Activated naive CD8-positive, alpha-beta T cell treated with anti-CD3 and anti-CD28 coated beads for 36 hours (primary cell): ENCODE measurements at regions not wholly inside any gene's neighbourhood (a gene's known extent, or its start where the extent isn't known, plus 50 kb on each side); places are given as distances from the start of the nearest gene placed in this dataset.

ENCODE experiments used
- DNase-seq: peaks from one replicate; pipeline ENCODE4 v3.0.0; 2021
- H3K27ac Mint-ChIP-seq: one replicate; pipeline ENCODE4 v1.8.0; 2022; ENCODE audit warnings: mild to moderate bottlenecking, moderate library complexity, mixed read lengths
- H3K27me3 Mint-ChIP-seq: one replicate; pipeline ENCODE4 v1.8.0; 2022; ENCODE audit warnings: mild to moderate bottlenecking, mixed read lengths
- H3K36me3 Mint-ChIP-seq: one replicate; pipeline ENCODE4 v1.8.0; 2021; ENCODE audit warnings: mild to moderate bottlenecking, mixed read lengths
- H3K4me1 Mint-ChIP-seq: one replicate; pipeline ENCODE4 v1.8.0; 2021; ENCODE audit warnings: mixed read lengths
- H3K4me3 Mint-ChIP-seq: one replicate; pipeline ENCODE4 v1.8.0; 2022; ENCODE audit warnings: mild to moderate bottlenecking, moderate library complexity, mixed read lengths
- H3K9me3 Mint-ChIP-seq: one replicate; pipeline ENCODE4 v1.8.0; 2022; ENCODE audit warnings: mixed read lengths

DNA sequence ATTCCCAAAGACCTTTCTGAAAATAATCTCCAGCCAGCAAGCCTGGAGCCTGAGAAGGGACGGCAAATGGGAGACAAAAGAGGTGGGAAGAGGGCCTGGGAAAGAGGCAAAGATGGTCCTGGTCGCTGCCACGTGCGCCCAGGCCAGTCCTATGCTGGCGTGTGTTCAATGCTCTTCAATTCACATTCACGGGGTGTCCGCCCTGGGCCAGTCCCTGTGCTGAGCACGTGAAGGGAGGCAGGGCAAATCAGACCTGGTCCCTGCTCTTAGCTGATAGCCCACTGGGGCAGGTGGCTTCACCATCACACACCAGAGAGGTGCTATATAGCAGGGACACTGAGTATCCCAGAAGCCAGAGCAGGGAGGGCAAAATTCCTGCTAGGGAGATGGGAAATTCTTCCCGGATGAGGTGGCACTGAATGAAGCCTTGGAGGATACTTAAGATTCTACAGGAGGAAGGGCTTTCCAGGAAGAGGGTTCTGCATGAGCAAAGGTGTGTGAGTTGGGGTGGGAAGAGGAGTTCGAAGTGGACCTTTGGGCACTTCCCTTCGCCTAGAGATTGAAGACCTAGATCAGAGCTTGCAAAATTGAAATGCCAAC lies 148.2 kb downstream of the CHST1 start:
- Mint-ChIP-seq H3K27ac (no peak overlapping the region), H3K4me3 (no peak overlapping the region), H3K9me3 (no peaks in the 10 kb centered on the region), H3K4me1 (no peaks in the 10 kb centered on the region), H3K27me3 (no peaks in the 10 kb centered on the region), H3K36me3 (no peaks in the 10 kb centered on the region)
- DNase-seq, result no peak

DNA sequence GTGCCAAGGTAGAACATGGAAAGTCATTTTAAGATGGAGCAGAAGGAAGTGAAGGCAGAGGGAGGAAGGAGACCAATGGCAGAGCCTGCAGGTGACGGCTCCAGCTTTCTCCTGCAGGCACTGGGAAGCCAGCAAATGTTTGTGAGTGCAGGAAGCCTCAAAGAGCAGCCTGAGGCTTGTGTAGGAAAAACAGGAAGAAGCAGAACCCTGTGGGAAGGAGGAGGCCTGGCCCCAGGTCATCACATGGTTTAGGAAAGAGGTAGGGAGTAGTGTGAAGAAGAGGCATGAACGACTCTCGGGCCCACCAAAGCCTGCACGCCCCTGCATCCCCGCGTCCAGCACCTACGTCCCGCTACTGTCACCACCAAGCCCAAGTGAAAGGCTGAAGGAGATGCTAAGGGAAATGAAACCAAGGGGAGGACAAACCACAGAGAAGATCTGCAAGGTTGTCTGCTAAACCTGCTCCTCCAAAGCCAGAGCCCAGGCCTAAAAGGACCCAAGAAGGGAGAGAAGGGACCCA lies 151.5 kb downstream of the CHST1 start:
- Mint-ChIP-seq H3K27me3 (no peaks in the 10 kb centered on the region), H3K36me3 (no peaks in the 10 kb centered on the region), H3K4me1 (no peaks in the 10 kb centered on the region), H3K27ac (no peak overlapping the region), H3K4me3 (no peak overlapping the region), H3K9me3 (no peaks in the 10 kb centered on the region)
- no peak for DNase-seq

DNA sequence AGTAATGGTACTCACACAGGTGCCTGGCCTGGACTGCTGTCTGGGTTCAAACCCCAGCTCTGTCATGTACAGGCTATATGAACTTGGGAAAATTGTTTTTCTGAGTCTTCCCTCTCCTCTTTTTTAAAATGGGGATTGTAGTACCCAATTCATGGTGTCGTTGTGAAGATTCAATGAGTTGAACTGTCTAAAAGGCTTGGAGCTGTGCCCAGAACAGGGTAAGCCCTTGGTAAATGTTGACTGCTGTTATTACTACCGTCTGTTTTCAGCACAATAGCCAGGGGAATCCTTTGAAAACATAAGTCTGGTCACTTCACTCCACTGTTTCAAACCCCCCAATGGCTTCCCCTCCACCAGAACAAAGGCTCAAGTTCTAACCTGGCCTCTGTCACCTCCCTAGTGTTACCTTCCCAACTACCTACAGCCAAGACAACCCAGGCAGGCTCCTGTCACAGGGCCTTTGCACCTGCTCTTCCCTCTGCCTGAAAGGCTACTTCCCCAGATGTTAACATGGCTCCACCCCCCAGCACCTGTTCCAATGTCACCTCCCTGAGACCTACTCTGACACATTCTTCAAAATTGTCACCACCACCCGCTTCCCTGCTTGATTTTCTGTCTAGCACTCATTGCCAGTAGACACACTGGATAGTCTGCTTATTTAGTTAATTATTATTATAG lies 152.8 kb downstream of the CHST1 start:
- H3K27me3 Mint-ChIP-seq, result peaks cover 3% of the 10 kb centered on the region
- H3K9me3 Mint-ChIP-seq, result no peaks in the 10 kb centered on the region
- H3K27ac Mint-ChIP-seq, result no peak overlapping the region
- no peak for DNase-seq
- no peaks in the 10 kb centered on the region for H3K36me3 Mint-ChIP-seq
- no peak overlapping the region for H3K4me3 Mint-ChIP-seq
- no peaks in the 10 kb centered on the region for H3K4me1 Mint-ChIP-seq

DNA sequence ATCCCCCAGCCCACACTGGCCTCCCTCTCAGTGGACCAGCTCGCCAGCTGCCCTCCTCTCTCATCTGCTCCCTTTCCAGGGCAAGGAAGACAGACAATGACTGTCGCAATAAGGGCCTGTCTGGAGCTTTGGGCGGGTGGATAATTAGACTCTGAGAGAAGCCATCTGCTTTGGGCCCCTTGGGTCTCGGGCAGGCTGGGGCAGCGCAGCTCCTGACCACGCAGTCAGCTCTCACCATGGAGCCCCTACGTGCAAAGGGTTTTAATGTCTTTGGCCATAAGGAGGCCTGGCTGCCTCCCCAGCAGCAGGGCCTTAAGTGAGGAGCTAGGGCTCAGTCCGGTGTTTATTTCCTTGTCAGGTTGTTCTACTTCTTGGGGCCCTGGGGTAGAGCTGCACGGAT lies 153.9 kb downstream of the CHST1 start:
- H3K36me3 Mint-ChIP-seq, result no peaks in the 10 kb centered on the region
- DNase-seq, result no peak
- H3K4me1 Mint-ChIP-seq, result no peaks in the 10 kb centered on the region
- H3K27ac Mint-ChIP-seq, result no peak overlapping the region
- H3K4me3 Mint-ChIP-seq, result no peak overlapping the region
- peaks cover 6% of the 10 kb centered on the region for H3K27me3 Mint-ChIP-seq
- H3K9me3 Mint-ChIP-seq, result no peaks in the 10 kb centered on the region

DNA sequence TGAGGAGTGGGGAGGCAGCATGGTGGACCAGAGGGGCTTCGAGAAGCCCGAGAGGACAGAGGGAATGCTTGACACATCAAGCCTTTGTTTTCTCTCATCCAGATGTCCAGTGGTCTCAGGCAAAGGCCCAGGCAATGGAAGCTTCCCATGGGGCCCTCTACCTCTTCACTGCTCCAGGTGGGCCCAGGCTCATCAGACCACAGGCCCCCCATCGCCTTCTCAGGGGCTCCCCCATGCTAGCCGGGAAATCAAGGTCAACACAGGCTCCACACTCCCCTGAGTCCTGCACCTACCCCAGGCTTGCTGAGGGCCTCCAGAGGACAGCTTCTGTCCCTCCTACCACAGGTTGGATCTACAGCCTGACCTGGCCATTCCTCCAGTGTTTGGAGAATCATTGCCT lies 157.5 kb downstream of the CHST1 start:
- Mint-ChIP-seq H3K9me3 (peaks cover 1% of the 10 kb centered on the region), H3K4me3 (no peak overlapping the region), H3K27me3 (peaks cover 9% of the 10 kb centered on the region), H3K4me1 (no peaks in the 10 kb centered on the region), H3K27ac (no peak overlapping the region), H3K36me3 (no peaks in the 10 kb centered on the region)
- no peak for DNase-seq

DNA sequence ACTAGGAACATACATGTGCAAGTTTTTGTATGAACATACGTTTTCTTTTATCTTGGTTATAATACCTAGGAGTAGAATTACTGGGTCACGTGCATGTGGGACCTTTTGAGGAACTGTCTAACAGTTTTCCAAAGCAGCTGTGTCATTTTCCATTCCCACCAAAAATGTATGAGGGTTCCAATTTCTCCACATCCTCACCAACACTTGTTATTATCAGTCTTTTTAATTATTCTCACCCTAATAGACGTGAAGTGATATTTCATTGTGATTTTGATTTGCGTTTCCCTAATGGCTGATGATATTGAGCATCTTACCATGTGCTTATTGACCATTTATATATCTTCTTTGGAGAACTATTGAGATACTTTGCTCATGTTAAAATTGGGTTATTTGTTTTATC lies 162.1 kb downstream of the CHST1 start:
- Mint-ChIP-seq H3K27me3 (peaks cover 21% of the 10 kb centered on the region), H3K9me3 (peaks cover 1% of the 10 kb centered on the region), H3K36me3 (no peaks in the 10 kb centered on the region), H3K4me1 (no peaks in the 10 kb centered on the region), H3K27ac (no peak overlapping the region), H3K4me3 (no peak overlapping the region)
- no peak for DNase-seq

DNA sequence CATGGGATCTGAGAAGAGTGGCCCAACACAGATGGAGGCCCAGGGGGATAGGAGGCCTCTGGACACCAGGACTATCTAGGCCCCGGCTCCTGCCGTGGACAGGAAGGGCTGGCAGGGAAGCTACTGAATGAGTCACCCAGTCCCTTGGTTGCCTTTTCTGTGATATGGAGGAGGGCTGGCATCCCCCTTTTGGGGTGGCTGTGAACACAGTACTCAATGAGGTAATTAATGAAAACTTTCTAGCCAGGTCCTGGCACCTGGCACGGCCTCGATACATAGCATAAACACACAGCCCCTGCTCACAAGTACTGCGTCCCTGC lies 163.2 kb downstream of the CHST1 start:
- Mint-ChIP-seq H3K4me3 (no peak overlapping the region), H3K9me3 (peaks cover 6% of the 10 kb centered on the region), H3K36me3 (no peaks in the 10 kb centered on the region), H3K27ac (no peak overlapping the region), H3K27me3 (peaks cover 21% of the 10 kb centered on the region), H3K4me1 (no peaks in the 10 kb centered on the region)
- no peak for DNase-seq

DNA sequence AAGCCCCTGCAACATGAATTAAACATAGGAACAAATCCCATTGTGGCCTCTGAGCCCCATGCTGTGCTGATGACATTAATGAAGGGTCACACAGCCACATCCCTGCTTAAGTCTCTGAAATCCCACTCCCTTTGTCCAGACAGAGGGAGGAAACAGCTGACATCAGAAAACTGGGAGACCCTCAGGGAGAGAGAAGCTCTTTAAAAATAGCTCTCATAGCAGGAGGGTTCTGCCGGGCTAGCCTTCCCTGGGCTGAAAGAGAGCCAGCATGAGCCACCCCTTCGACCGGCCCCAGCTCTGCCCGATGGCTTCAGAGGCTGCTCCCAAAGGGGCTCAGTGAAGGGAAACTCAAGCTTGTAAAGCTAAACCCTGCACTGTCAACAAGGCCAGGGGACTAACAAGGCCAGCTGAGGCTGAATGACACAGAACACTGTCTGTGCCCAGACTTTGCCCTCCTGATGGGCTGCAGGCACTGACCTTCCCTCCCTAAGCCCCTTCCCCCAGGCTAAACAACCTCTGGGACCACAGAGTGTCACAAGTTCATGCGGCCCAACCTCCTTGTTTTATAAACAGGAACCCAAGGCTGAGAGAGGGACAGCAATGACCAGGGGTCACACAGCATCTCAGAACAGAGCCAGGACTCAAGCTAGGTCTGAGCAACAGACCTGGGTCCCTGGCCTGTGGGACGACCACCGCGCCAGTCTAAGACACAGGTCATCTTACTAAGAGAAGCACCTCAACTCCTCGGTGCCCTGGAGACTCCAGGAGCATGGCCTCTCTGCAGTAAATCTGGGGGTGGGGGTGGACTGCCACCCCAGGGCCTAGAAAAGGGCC lies 163.8 kb downstream of the CHST1 start:
- H3K27ac Mint-ChIP-seq, result no peak overlapping the region
- H3K4me3 Mint-ChIP-seq, result no peak overlapping the region
- no peaks in the 10 kb centered on the region for H3K36me3 Mint-ChIP-seq
- H3K27me3 Mint-ChIP-seq, result peaks cover 21% of the 10 kb centered on the region
- no peak for DNase-seq
- H3K9me3 Mint-ChIP-seq, result peaks cover 6% of the 10 kb centered on the region
- H3K4me1 Mint-ChIP-seq, result no peaks in the 10 kb centered on the region

DNA sequence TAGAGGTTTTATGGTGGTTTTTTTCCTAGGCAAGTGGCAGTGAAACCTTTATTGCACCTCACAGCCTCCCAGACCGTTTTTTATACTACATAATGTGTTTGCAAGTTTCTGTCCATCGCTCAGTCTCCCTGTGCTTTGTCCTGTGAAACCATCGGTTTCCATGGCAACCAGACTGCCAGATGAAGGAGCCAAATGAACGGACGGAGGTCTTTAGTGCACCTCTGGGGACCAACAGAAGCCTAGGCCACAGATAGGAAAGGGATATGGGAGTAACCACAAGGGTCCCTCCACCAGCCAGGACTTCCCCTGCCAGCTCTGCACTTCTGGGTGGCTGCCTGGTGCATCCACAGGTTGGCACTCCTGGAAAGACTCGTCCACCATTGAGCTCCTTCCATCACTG lies 165.0 kb downstream of the CHST1 start:
- Mint-ChIP-seq H3K4me1 (no peaks in the 10 kb centered on the region), H3K27ac (no peak overlapping the region), H3K27me3 (peaks cover 21% of the 10 kb centered on the region), H3K36me3 (no peaks in the 10 kb centered on the region), H3K9me3 (peaks cover 6% of the 10 kb centered on the region), H3K4me3 (no peak overlapping the region)
- no peak for DNase-seq

DNA sequence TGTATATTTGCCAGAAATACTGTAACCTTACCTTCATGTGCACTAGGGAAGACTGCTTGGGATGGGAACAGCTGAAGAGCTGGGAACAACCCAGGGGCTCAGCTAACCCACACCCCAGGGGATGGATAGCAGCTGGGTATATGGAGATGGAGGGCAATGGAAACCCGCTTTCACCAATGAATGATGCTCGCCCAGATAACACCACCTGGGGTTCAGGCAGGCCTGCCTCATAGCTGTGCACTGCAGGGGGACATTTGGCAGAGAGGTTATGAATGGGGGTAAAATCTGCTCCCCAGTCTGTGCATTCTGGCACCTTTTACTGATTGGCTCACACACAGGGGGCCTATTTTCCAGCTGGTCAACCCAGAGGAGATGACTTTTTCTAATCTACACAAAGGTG lies 170.7 kb downstream of the CHST1 start:
- DNase-seq, result no peak
- peaks cover 25% of the 10 kb centered on the region for H3K27me3 Mint-ChIP-seq
- H3K36me3 Mint-ChIP-seq, result no peaks in the 10 kb centered on the region
- H3K4me3 Mint-ChIP-seq, result no peak overlapping the region
- no peak overlapping the region for H3K27ac Mint-ChIP-seq
- peaks cover 5% of the 10 kb centered on the region for H3K9me3 Mint-ChIP-seq
- no peaks in the 10 kb centered on the region for H3K4me1 Mint-ChIP-seq

DNA sequence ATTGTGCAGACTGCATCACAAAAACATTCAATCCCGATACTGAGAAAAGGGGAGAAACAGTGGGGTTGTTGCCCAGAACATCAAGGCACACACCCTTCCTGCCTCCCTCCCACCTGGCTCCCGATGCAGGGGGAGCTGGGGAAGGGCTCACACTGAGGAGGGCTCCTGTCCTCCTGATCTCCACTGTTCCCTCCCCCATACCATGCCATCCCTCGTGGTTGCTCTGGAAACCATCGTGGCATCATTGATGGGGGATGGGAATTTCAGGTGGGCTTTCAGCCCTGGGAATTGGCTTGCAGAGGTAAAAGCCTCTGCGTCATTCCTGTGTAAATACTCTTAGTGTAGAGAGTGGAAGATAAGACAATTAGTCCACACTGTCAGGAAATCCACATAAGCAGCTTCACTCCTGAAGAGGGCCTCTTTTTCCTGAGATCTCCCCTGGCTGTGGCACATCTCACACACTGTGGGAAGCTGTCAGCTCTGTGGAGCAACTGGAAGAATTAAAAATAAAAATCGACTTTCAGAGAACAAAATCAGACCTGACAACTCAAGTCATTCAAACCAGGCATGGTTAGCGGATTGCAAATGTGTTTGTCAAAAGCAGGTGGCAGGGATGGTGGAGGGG lies 176.0 kb downstream of the CHST1 start:
- H3K36me3 Mint-ChIP-seq, result no peaks in the 10 kb centered on the region
- no peak for DNase-seq
- H3K27ac Mint-ChIP-seq, result no peak overlapping the region
- H3K4me1 Mint-ChIP-seq, result no peaks in the 10 kb centered on the region
- H3K4me3 Mint-ChIP-seq, result no peak overlapping the region
- peaks cover 10% of the 10 kb centered on the region for H3K27me3 Mint-ChIP-seq
- H3K9me3 Mint-ChIP-seq, result no peaks in the 10 kb centered on the region

DNA sequence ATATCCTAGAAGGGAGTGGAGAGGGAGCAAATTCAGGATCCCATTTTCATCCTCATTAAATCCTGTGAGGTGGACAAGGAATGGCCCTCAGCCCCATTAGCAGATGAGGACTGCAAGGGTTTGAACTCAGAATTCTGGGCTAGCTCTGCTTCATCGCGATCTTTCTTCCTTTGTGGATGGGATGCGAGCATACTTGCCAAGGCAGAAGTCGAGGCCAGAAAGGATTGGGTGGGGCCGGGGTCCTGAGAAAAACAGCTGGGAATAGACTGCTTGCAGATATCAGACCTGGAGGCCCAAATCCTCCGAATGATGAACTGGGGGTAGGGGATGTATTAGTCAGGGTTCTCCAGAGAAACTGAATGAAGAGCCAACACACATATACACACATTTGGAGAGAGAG lies 179.0 kb downstream of the CHST1 start:
- H3K4me3 Mint-ChIP-seq, result no peak overlapping the region

DNA sequence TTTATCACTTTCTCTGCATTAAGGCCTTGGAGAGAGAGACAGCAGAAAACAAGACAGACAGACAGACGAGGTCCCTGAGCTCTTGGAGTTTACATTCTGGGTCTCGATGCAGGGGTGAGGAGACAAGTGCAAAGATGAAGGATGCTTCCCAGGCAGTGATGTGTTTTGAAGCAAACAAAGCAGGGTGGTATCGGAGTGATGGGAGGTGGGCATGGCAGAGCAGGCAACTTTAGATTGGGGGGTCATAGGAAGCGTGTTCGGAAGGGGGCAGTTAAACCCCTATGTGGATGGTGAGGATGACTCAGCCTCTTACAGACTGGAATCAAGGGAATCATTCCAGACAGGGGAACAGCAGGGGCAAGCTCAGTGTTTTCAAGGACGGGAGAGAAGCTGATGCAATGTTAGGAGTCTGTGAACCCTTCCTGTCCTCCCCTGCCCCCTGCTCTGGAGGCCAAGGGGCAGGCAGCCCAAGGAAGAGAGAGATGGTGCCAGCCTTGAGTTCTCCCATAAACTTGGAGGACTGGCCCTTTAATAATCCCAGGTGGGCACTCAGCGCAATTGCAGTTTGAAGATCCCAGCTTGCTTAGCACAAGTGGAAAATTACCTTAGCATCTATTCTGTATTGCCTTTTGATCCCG lies 180.2 kb downstream of the CHST1 start:
- Mint-ChIP-seq H3K27me3 (peaks cover 21% of the 10 kb centered on the region), H3K9me3 (no peaks in the 10 kb centered on the region), H3K4me3 (no peak overlapping the region), H3K36me3 (no peaks in the 10 kb centered on the region), H3K27ac (no peak overlapping the region), H3K4me1 (no peaks in the 10 kb centered on the region)
- DNase-seq, result no peak

More for the DNA sequence above, 179.0 kb downstream of the CHST1 start:
- DNase-seq, result no peak
- Mint-ChIP-seq H3K27ac (no peak overlapping the region), H3K36me3 (no peaks in the 10 kb centered on the region), H3K27me3 (peaks cover 17% of the 10 kb centered on the region), H3K9me3 (no peaks in the 10 kb centered on the region), H3K4me1 (no peaks in the 10 kb centered on the region)

DNA sequence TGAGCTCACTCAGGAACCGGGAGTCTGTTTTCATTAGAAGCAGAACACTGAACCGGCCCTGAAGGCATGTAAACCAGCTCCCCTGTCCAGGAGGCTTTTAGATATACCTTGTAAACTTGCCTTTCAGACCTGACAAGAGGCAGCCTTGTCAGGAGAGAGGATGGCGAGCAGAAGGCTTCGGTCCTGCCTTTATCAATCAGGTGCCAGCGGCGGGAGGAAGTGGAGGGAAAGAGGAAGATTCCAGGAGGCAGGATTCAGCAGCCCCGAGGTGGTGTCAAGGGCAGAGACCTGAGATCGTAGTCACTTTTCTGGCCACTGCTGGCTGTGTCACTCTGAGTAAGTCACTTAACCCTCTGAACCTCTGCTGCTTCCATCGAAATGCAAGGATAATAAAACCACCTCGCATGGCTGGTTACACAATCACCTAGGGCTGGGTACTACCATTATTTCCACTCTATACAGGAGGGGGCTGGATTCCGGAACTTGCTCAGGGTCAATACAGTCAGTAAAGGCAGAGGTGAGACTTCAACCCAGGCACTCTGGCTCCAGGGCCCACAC lies 181.0 kb downstream of the CHST1 start:
- Mint-ChIP-seq H3K27me3 (peaks cover 21% of the 10 kb centered on the region), H3K9me3 (no peaks in the 10 kb centered on the region)
- no peak for DNase-seq

DNA sequence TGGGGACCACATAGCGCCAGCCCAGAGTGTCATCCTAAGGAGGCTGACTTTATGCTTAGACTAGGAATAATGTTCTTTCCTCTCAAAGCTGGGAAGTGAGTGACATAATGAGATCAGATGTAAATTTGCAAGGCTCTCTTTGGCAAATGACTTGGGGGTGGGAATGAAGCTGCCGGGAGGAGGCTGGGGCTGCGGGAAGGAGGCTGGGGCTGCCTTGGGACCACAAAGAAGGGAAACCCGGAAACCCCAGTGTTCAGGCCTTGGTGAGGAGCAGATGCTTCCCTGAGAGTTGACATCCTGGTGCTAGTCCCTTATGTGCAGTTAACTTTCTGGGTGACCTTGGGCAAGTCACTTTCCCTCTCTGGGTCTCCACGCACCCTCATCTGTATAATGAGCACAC lies 182.0 kb downstream of the CHST1 start:
- no peaks in the 10 kb centered on the region for H3K9me3 Mint-ChIP-seq
- H3K36me3 Mint-ChIP-seq, result no peaks in the 10 kb centered on the region
- no peaks in the 10 kb centered on the region for H3K4me1 Mint-ChIP-seq
- no peak overlapping the region for H3K4me3 Mint-ChIP-seq
- peaks cover 21% of the 10 kb centered on the region for H3K27me3 Mint-ChIP-seq
- no peak overlapping the region for H3K27ac Mint-ChIP-seq
- DNase-seq, result no peak

More for the DNA sequence above, 181.0 kb downstream of the CHST1 start:
- no peak overlapping the region for H3K27ac Mint-ChIP-seq
- H3K4me3 Mint-ChIP-seq, result no peak overlapping the region
- no peaks in the 10 kb centered on the region for H3K4me1 Mint-ChIP-seq
- no peaks in the 10 kb centered on the region for H3K36me3 Mint-ChIP-seq
